GM18870 (cell line): ENCODE measurements at regions not wholly inside any gene's neighbourhood (a gene's known extent, or its start where the extent isn't known, plus 50 kb on each side); places are given as distances from the start of the nearest gene placed in this dataset.
"Not testable (repeated sequence)": the region's sequence is repeated elsewhere in the genome, so short reads cannot be mapped to it uniquely, and the experiment has no call there.

ENCODE experiments used
- ATAC-seq: cut with Tn5 transposase; IDR thresholded peaks from one replicate; pipeline ENCODE4 v1.9.1; 2021; ENCODE audit warnings: moderate library complexity; ENCODE audit not compliant: unreplicated experiment

- ATAC-seq, result no peak
Observed at GRCh38 chr13:89515948-89516347, 1831.5 kb upstream of the MIR17HG start.

- ATAC-seq, result no peak
Observed at GRCh38 chr13:89518289-89519077, 1829.0 kb upstream of the MIR17HG start.

- no peak for ATAC-seq
Observed at GRCh38 chr13:89520468-89520867, 1827.0 kb upstream of the MIR17HG start.

- ATAC-seq, result not testable (repeated sequence)
Observed at GRCh38 chr13:89521672-89522071, 1825.8 kb upstream of the MIR17HG start.

GRCh38 chr13:89541091-89542030 lies 1806.1 kb upstream of the MIR17HG start:
- no peak for ATAC-seq

- ATAC-seq, result no peak
Observed at GRCh38 chr13:89550938-89551337, 1796.5 kb upstream of the MIR17HG start.

- no peak for ATAC-seq
Observed at GRCh38 chr13:89554801-89555200, 1792.7 kb upstream of the MIR17HG start.

GRCh38 chr13:89565476-89566100 lies 1781.9 kb upstream of the MIR17HG start:
- ATAC-seq, result no peak

GRCh38 chr13:89567025-89567424 lies 1780.5 kb upstream of the MIR17HG start:
- ATAC-seq, result no peak

GRCh38 chr13:89568276-89568675 lies 1779.2 kb upstream of the MIR17HG start:
- ATAC-seq, result no peak

- ATAC-seq, result no peak
Observed at GRCh38 chr13:89568746-89569145, 1778.7 kb upstream of the MIR17HG start.

- ATAC-seq, result no peak
Observed at GRCh38 chr13:89571676-89572075, 1775.8 kb upstream of the MIR17HG start.

GRCh38 chr13:89574077-89574476 lies 1773.4 kb upstream of the MIR17HG start:
- ATAC-seq, result no peak

GRCh38 chr13:89577301-89577700 lies 1770.2 kb upstream of the MIR17HG start:
- no peak for ATAC-seq

- no peak for ATAC-seq
Observed at GRCh38 chr13:89584058-89584620, 1763.3 kb upstream of the MIR17HG start.

- no peak for ATAC-seq
Observed at GRCh38 chr13:89602655-89603054, 1744.8 kb upstream of the MIR17HG start.

- no peak for ATAC-seq
Observed at GRCh38 chr13:89603187-89603586, 1744.3 kb upstream of the MIR17HG start.

- ATAC-seq, result no peak
Observed at GRCh38 chr13:89609318-89609717, 1738.2 kb upstream of the MIR17HG start.

GRCh38 chr13:89610331-89610730 lies 1737.2 kb upstream of the MIR17HG start:
- ATAC-seq, result no peak

GRCh38 chr13:89610881-89611280 lies 1736.6 kb upstream of the MIR17HG start:
- no peak for ATAC-seq

GRCh38 chr13:89627996-89628395 lies 1719.5 kb upstream of the MIR17HG start:
- no peak for ATAC-seq
